ACC112 (cell line): ENCODE measurements at regions not wholly inside any gene's neighbourhood (a gene's known extent, or its start where the extent isn't known, plus 50 kb on each side); places are given as distances from the start of the nearest gene placed in this dataset.
A peak's percentile ranks its signal among the peaks of the same experiment; 100 is the strongest.

Experiments
- H2AFZ ChIP-seq: fragments of 200-600 bp; sonication (generic); one replicate; pipeline ENCODE4 v1.6.0; 2017; ENCODE audit warnings: antibody characterized with exemption, low read length; ENCODE audit not compliant: unreplicated experiment
- H3K27ac ChIP-seq: fragments of 200-600 bp; sonication (generic); 2 replicates; pipeline ENCODE4 v1.5.1; 2014; ENCODE audit warnings: low read depth, mild to moderate bottlenecking, antibody characterized with exemption, low read length, moderate library complexity
- H3K27me3 ChIP-seq: fragments of 200-600 bp; sonication (generic); 2 replicates; pipeline ENCODE4 v1.6.1; 2014; ENCODE audit warnings: mild to moderate bottlenecking, antibody characterized with exemption, low read length, moderate library complexity, mixed read lengths; ENCODE audit not compliant: insufficient read depth
- H3K36me3 ChIP-seq: fragments of 200-600 bp; sonication (generic); 2 replicates; pipeline ENCODE4 v1.6.1; 2016; ENCODE audit warnings: mild to moderate bottlenecking, antibody characterized with exemption, low read length, moderate library complexity, mixed read lengths; ENCODE audit not compliant: insufficient read depth
- H3K4me1 ChIP-seq: fragments of 200-600 bp; sonication (generic); one replicate; pipeline ENCODE4 v1.6.1; 2016; ENCODE audit warnings: low read length, mixed read lengths; ENCODE audit not compliant: insufficient read depth, unreplicated experiment, control insufficient read depth
- H3K4me3 ChIP-seq: fragments of 200-600 bp; sonication (generic); 2 replicates; pipeline ENCODE4 v1.5.1; 2014; ENCODE audit warnings: mild to moderate bottlenecking, low read depth, low read length
- H3K79me2 ChIP-seq: fragments of 200-600 bp; sonication (generic); one replicate; pipeline ENCODE4 v1.6.0; 2016; ENCODE audit warnings: low read length; ENCODE audit not compliant: control insufficient read depth, unreplicated experiment, insufficient read depth

- peaks cover 35% of the 10 kb centered on the region for H3K4me1 ChIP-seq
- no peaks in the 10 kb centered on the region for H3K36me3 ChIP-seq
- peak overlapping the region; percentile 97 for H3K27ac ChIP-seq
- peak overlapping the region; percentile 43 for H2AFZ ChIP-seq
- H3K79me2 ChIP-seq = no peaks in the 10 kb centered on the region
- no peak overlapping the region for H3K4me3 ChIP-seq
- no peaks in the 10 kb centered on the region for H3K27me3 ChIP-seq
These were observed 511.2 kb upstream of the JARID2 start for GRCh38 chr6:14734416-14735340.

- H3K79me2 ChIP-seq = no peaks in the 10 kb centered on the region
- H2AFZ ChIP-seq = no peak overlapping the region
- H3K4me3 ChIP-seq = no peak overlapping the region
- H3K4me1 ChIP-seq = peaks cover 35% of the 10 kb centered on the region
- peak overlapping the region; percentile 97; the same call in 1 of the 2 replicates for H3K27ac ChIP-seq
- no peaks in the 10 kb centered on the region for H3K36me3 ChIP-seq
- no peaks in the 10 kb centered on the region for H3K27me3 ChIP-seq
These were observed 509.8 kb upstream of the JARID2 start for GRCh38 chr6:14735956-14736486.

GRCh38 chr6:14736554-14736953 is 509.3 kb upstream of the JARID2 start:
- Histone ChIP-seq H3K27me3 (no peaks in the 10 kb centered on the region), H2AFZ (no peak overlapping the region), H3K4me3 (no peak overlapping the region), H3K4me1 (peaks cover 35% of the 10 kb centered on the region), H3K36me3 (no peaks in the 10 kb centered on the region), H3K27ac (no peak overlapping the region), H3K79me2 (no peaks in the 10 kb centered on the region)

- Histone ChIP-seq H3K4me3 (no peak overlapping the region), H3K27me3 (no peaks in the 10 kb centered on the region), H3K4me1 (peaks cover 32% of the 10 kb centered on the region), H2AFZ (no peak overlapping the region), H3K36me3 (no peaks in the 10 kb centered on the region), H3K79me2 (no peaks in the 10 kb centered on the region), H3K27ac (no peak overlapping the region)
These were observed 507.4 kb upstream of the JARID2 start for GRCh38 chr6:14738497-14738896.

- no peaks in the 10 kb centered on the region for H3K36me3 ChIP-seq
- no peaks in the 10 kb centered on the region for H3K79me2 ChIP-seq
- H3K27ac ChIP-seq = no peak overlapping the region
- no peak overlapping the region for H3K4me3 ChIP-seq
- no peak overlapping the region for H2AFZ ChIP-seq
- H3K27me3 ChIP-seq = no peaks in the 10 kb centered on the region
- peaks cover 31% of the 10 kb centered on the region for H3K4me1 ChIP-seq
These were observed 506.9 kb upstream of the JARID2 start for GRCh38 chr6:14738933-14739332.

GRCh38 chr6:14739827-14740226 is 506.0 kb upstream of the JARID2 start:
- peaks cover 30% of the 10 kb centered on the region for H3K4me1 ChIP-seq
- H3K36me3 ChIP-seq = no peaks in the 10 kb centered on the region
- no peak overlapping the region for H3K27ac ChIP-seq
- no peak overlapping the region for H2AFZ ChIP-seq
- no peaks in the 10 kb centered on the region for H3K27me3 ChIP-seq
- no peaks in the 10 kb centered on the region for H3K79me2 ChIP-seq
- H3K4me3 ChIP-seq = no peak overlapping the region

GRCh38 chr6:14742171-14742570 is 503.7 kb upstream of the JARID2 start:
- Histone ChIP-seq H3K27me3 (no peaks in the 10 kb centered on the region), H3K27ac (peak overlapping the region; percentile 99)

GRCh38 chr6:14742680-14743079 is 503.2 kb upstream of the JARID2 start:
- H3K27me3 ChIP-seq = no peaks in the 10 kb centered on the region
- H2AFZ ChIP-seq = no peak overlapping the region
- peaks cover 30% of the 10 kb centered on the region for H3K4me1 ChIP-seq
- no peaks in the 10 kb centered on the region for H3K36me3 ChIP-seq
- H3K79me2 ChIP-seq = no peaks in the 10 kb centered on the region
- peak overlapping the region; percentile 99 for H3K27ac ChIP-seq
- peak overlapping the region; percentile 41 for H3K4me3 ChIP-seq

More at GRCh38 chr6:14742171-14742570, 503.7 kb upstream of the JARID2 start:
- no peak overlapping the region for H3K4me3 ChIP-seq
- no peaks in the 10 kb centered on the region for H3K36me3 ChIP-seq
- H3K79me2 ChIP-seq = no peaks in the 10 kb centered on the region
- H2AFZ ChIP-seq = no peak overlapping the region
- H3K4me1 ChIP-seq = peaks cover 30% of the 10 kb centered on the region

GRCh38 chr6:14743144-14743473 is 502.8 kb upstream of the JARID2 start:
- H3K79me2 ChIP-seq = no peaks in the 10 kb centered on the region
- peak overlapping the region; percentile 99 for H3K27ac ChIP-seq
- peaks cover 30% of the 10 kb centered on the region for H3K4me1 ChIP-seq
- no peaks in the 10 kb centered on the region for H3K27me3 ChIP-seq
- no peaks in the 10 kb centered on the region for H3K36me3 ChIP-seq
- no peak overlapping the region for H2AFZ ChIP-seq
- H3K4me3 ChIP-seq = peak overlapping the region; percentile 41

GRCh38 chr6:14743474-14744211 is 502.2 kb upstream of the JARID2 start:
- no peak overlapping the region for H2AFZ ChIP-seq
- peak overlapping the region; percentile 41 for H3K4me3 ChIP-seq
- H3K27ac ChIP-seq = peak overlapping the region; percentile 99

More at GRCh38 chr6:14743474-14744211, 502.2 kb upstream of the JARID2 start:
- H3K27me3 ChIP-seq = no peaks in the 10 kb centered on the region
- no peaks in the 10 kb centered on the region for H3K36me3 ChIP-seq
- H3K4me1 ChIP-seq = peaks cover 30% of the 10 kb centered on the region
- no peaks in the 10 kb centered on the region for H3K79me2 ChIP-seq
